ENCODE measurements at regions not wholly inside any gene's neighbourhood (a gene's known extent, or its start where the extent isn't known, plus 50 kb on each side); places are given as distances from the start of the nearest gene placed in this dataset.

GRCh38 chr6:168390749-168391420, 50.1 kb upstream of the SMOC2 start:
- CTCF ChIA-PET (ENCODE audit: partially characterized antibody) = no interaction called here
- TF ChIP-seq EZH2 (IDR thresholded peaks at IDR 0.05; ENCODE audit: low read depth, low read length, severe bottlenecking) (no peak), JUN (IDR thresholded peaks at IDR 0.05; ENCODE audit: low read depth, low read length) (no peak), CEBPB (IDR thresholded peaks at IDR 0.05; ENCODE audit: low read depth, low read length) (no peak), NRF1 (IDR thresholded peaks at IDR 0.05; ENCODE audit: low read depth, low read length) (no peak), CTBP2 (IDR thresholded peaks at IDR 0.05; ENCODE audit: borderline replicate concordance, insufficient read depth, insufficient read length, low read length) (no peak), RNF2 (IDR thresholded peaks at IDR 0.05; ENCODE audit: borderline replicate concordance, low read depth, low read length, missing control alignments, poor library complexity, severe bottlenecking) (no peak), GTF2F1 (IDR thresholded peaks at IDR 0.05; ENCODE audit: borderline replicate concordance, low read depth, low read length) (no peak), MAX (IDR thresholded peaks at IDR 0.05) (no peak), SIRT6 (IDR thresholded peaks at IDR 0.05; ENCODE audit: low read length) (no peak), JUND (IDR thresholded peaks at IDR 0.05; ENCODE audit: low read length) (no peak), SP2 (IDR thresholded peaks at IDR 0.05; ENCODE audit: low read length) (no peak), POLR2AphosphoS5 (IDR thresholded peaks at IDR 0.05; ENCODE audit: low read depth, low read length) (no peak), ZNF274 (IDR thresholded peaks at IDR 0.05; ENCODE audit: borderline replicate concordance, extremely low read depth, low read length) (no peak), RFX5 (IDR thresholded peaks at IDR 0.05; ENCODE audit: borderline replicate concordance, low read depth, low read length) (no peak)

More at GRCh38 chr6:168390749-168391420, 50.1 kb upstream of the SMOC2 start:
- Histone ChIP-seq H2AK5ac (ENCODE audit: low read depth, low read length) (no peak overlapping the region), H2BK15ac (ENCODE audit: low read length) (no peak overlapping the region; the same call in 1 of the 2 replicates), H4K8ac (ENCODE audit: extremely low read depth, insufficient read depth, low read length) (peak overlapping the region; percentile 71), H3K27me3 (replicated peaks in 1 of 4; ENCODE audit: control insufficient read depth in 3 of 4, extremely low read depth in 1 of 4, insufficient read depth in 3 of 4, low read length in 3 of 4) (no peaks in the 10 kb centered on the region), H2AFZ (ENCODE audit: low read length) (no peak overlapping the region), H3K79me1 (ENCODE audit: low read depth, low read length) (no peaks in the 10 kb centered on the region), H2BK20ac (ENCODE audit: low read length) (no peak overlapping the region), H2BK12ac (ENCODE audit: low read depth, low read length) (no peak overlapping the region), H3K23me2 (ENCODE audit: low read depth, low read length) (no peaks in the 10 kb centered on the region), H2BK5ac (ENCODE audit: low read depth, low read length) (no peak overlapping the region), H3K4me1 (replicated peaks in 1 of 4; ENCODE audit: control insufficient read depth in 3 of 4, insufficient read depth in 4 of 4, low read length in 3 of 4) (peaks cover 0 to 13% (median 1%) of the 10 kb centered on the region in 4 experiments; a peak in 2 of 7 replicates), H3K4me3 (ENCODE audit: extremely low read depth in 1 of 4, insufficient read depth in 2 of 4, low read depth in 3 of 4, low read length in 4 of 4) (no peak overlapping the region), H2BK120ac (replicated peaks; ENCODE audit: low read depth, low read length) (no peak overlapping the region), H4K5ac (ENCODE audit: insufficient read length, low read depth, low read length) (no peak overlapping the region), H3K18ac (ENCODE audit: extremely low read depth, low read length) (no peak overlapping the region; the same call in 1 of the 2 replicates), H4K91ac (replicated peaks; ENCODE audit: insufficient read length, low read length) (no peak overlapping the region), H3K27ac (ENCODE audit: low read depth, low read length) (no peak overlapping the region), H3K79me2 (ENCODE audit: control insufficient read depth in 1 of 2, insufficient read depth in 2 of 2, low read length in 2 of 2) (no peaks in the 10 kb centered on the region), H4K20me1 (replicated peaks in 1 of 2; ENCODE audit: control insufficient read depth in 1 of 2, insufficient read depth in 2 of 2, low read length in 2 of 2) (no peaks in the 10 kb centered on the region), H3K4me2 (ENCODE audit: insufficient read depth in 1 of 2, low read depth in 2 of 2, low read length in 2 of 2) (no peak overlapping the region), H3K14ac (ENCODE audit: insufficient read length) (no peak overlapping the region), H3K56ac (replicated peaks; ENCODE audit: insufficient read length, low read depth, low read length) (no peak overlapping the region), H3K23ac (ENCODE audit: insufficient read length) (no peak overlapping the region), H3K36me3 (ENCODE audit: control insufficient read depth in 2 of 4, insufficient read depth in 4 of 4, low read length in 3 of 4) (no peaks in the 10 kb centered on the region), H3K9me3 (ENCODE audit: insufficient read depth in 2 of 2, low read depth in 1 of 2, low read length in 1 of 2) (no peaks in the 10 kb centered on the region), H3K9ac (replicated peaks in 1 of 4; ENCODE audit: extremely low read depth in 1 of 4, low read depth in 3 of 4, low read length in 3 of 4) (no peak overlapping the region), H3K4ac (replicated peaks; ENCODE audit: insufficient read length, low read depth, low read length) (no peak overlapping the region)
- WGBS, 2 experiments (ENCODE audit: extremely low coverage in 1 of 2, insufficient coverage in 1 of 2, insufficient read length in 1 of 2, insufficient replicate concordance in 2 of 2, low coverage in 1 of 2, low lambda C conversion rate in 2 of 2, missing lambda C conversion rate in 1 of 2) = 83% methylated on average over 17 of the region's 17 CpGs; no CpG with 5 or more reads in 1 of the 2 experiments
- POLR2A ChIA-PET (ENCODE audit: partially characterized antibody) = no interaction called here
- FAIRE-seq (no peak), DNase-seq (ENCODE audit: low read depth in 1 of 2, low spot score in 2 of 2) (no peak)
